ENCODE measurements at regions not wholly inside any gene's neighbourhood (a gene's known extent, or its start where the extent isn't known, plus 50 kb on each side); places are given as distances from the start of the nearest gene placed in this dataset.

GRCh38 chr6:141211845-141212244, 920.9 kb upstream of the GJE1 start:
- H4K20me1 ChIP-seq (ENCODE audit: insufficient read depth, low read depth, low read length): no peaks in the 10 kb centered on the region
- H3K27me3 ChIP-seq (ENCODE audit: low read length): no peaks in the 10 kb centered on the region
- no peaks in the 10 kb centered on the region for H3K79me2 ChIP-seq (ENCODE audit: low read length)
- H3K9me2 ChIP-seq (replicated peaks; ENCODE audit: insufficient read depth, low read length): 0 out of 2 replicates have a peak, but pooled peaks cover 3% of the 10 kb centered on the region
- no peak overlapping the region for H3K4me3 ChIP-seq (ENCODE audit: low read length)
- no peak overlapping the region for H3K4me2 ChIP-seq (ENCODE audit: low read depth, low read length, poor library complexity, severe bottlenecking)
- no peaks in the 10 kb centered on the region for H3K9me3 ChIP-seq (ENCODE audit: low read length)
- no peak for DNase-seq
- H3K36me3 ChIP-seq (ENCODE audit: insufficient read depth, low read length): no peaks in the 10 kb centered on the region
- H3K4me1 ChIP-seq (ENCODE audit: low read length): no peaks in the 10 kb centered on the region
- H3K9ac ChIP-seq (ENCODE audit: low read length): no peak overlapping the region
- no peak overlapping the region for H2AFZ ChIP-seq (ENCODE audit: low read length)
- H3K27ac ChIP-seq (ENCODE audit: low read length): no peak overlapping the region

GRCh38 chr6:141210901-141211300, 921.8 kb upstream of the GJE1 start:
- Histone ChIP-seq H3K27ac (ENCODE audit: low read length) (no peak overlapping the region), H3K4me3 (ENCODE audit: low read length) (no peak overlapping the region)

GRCh38 chr6:141209890-141210289, 922.8 kb upstream of the GJE1 start:
- no peak overlapping the region for H3K4me2 ChIP-seq (ENCODE audit: low read depth, low read length, poor library complexity, severe bottlenecking)

More at GRCh38 chr6:141210901-141211300, 921.8 kb upstream of the GJE1 start:
- 0 out of 2 replicates have a peak, but pooled peaks cover 3% of the 10 kb centered on the region for H3K9me2 ChIP-seq (replicated peaks; ENCODE audit: insufficient read depth, low read length)
- no peak overlapping the region for H3K4me2 ChIP-seq (ENCODE audit: low read depth, low read length, poor library complexity, severe bottlenecking)
- DNase-seq: no peak
- no peaks in the 10 kb centered on the region for H3K79me2 ChIP-seq (ENCODE audit: low read length)
- no peak overlapping the region for H2AFZ ChIP-seq (ENCODE audit: low read length)
- no peaks in the 10 kb centered on the region for H3K27me3 ChIP-seq (ENCODE audit: low read length)
- H3K9ac ChIP-seq (ENCODE audit: low read length): no peak overlapping the region
- H4K20me1 ChIP-seq (ENCODE audit: insufficient read depth, low read depth, low read length): no peaks in the 10 kb centered on the region
- no peaks in the 10 kb centered on the region for H3K9me3 ChIP-seq (ENCODE audit: low read length)
- H3K4me1 ChIP-seq (ENCODE audit: low read length): no peaks in the 10 kb centered on the region
- no peaks in the 10 kb centered on the region for H3K36me3 ChIP-seq (ENCODE audit: insufficient read depth, low read length)

GRCh38 chr6:141208101-141208500, 924.6 kb upstream of the GJE1 start:
- H3K79me2 ChIP-seq (ENCODE audit: low read length): no peaks in the 10 kb centered on the region

More at GRCh38 chr6:141209890-141210289, 922.8 kb upstream of the GJE1 start:
- no peaks in the 10 kb centered on the region for H3K4me1 ChIP-seq (ENCODE audit: low read length)
- H3K27me3 ChIP-seq (ENCODE audit: low read length): no peaks in the 10 kb centered on the region
- H3K36me3 ChIP-seq (ENCODE audit: insufficient read depth, low read length): no peaks in the 10 kb centered on the region
- no peak for DNase-seq
- no peak overlapping the region for H3K4me3 ChIP-seq (ENCODE audit: low read length)
- H3K9me2 ChIP-seq (replicated peaks; ENCODE audit: insufficient read depth, low read length): 0 out of 2 replicates have a peak, but pooled peaks cover 3% of the 10 kb centered on the region
- no peak overlapping the region for H3K27ac ChIP-seq (ENCODE audit: low read length)
- H3K9me3 ChIP-seq (ENCODE audit: low read length): no peaks in the 10 kb centered on the region
- no peak overlapping the region for H3K9ac ChIP-seq (ENCODE audit: low read length)
- no peaks in the 10 kb centered on the region for H3K79me2 ChIP-seq (ENCODE audit: low read length)
- no peak overlapping the region for H2AFZ ChIP-seq (ENCODE audit: low read length)
- no peaks in the 10 kb centered on the region for H4K20me1 ChIP-seq (ENCODE audit: insufficient read depth, low read depth, low read length)

GRCh38 chr6:141203902-141204575, 928.7 kb upstream of the GJE1 start:
- Histone ChIP-seq H3K27me3 (ENCODE audit: low read length) (no peaks in the 10 kb centered on the region), H3K36me3 (ENCODE audit: insufficient read depth, low read length) (no peaks in the 10 kb centered on the region), H3K4me2 (ENCODE audit: low read depth, low read length, poor library complexity, severe bottlenecking) (no peak overlapping the region), H3K9me3 (ENCODE audit: low read length) (no peaks in the 10 kb centered on the region), H3K9me2 (replicated peaks; ENCODE audit: insufficient read depth, low read length) (no peaks in the 10 kb centered on the region), H3K4me1 (ENCODE audit: low read length) (no peaks in the 10 kb centered on the region), H3K9ac (ENCODE audit: low read length) (no peak overlapping the region), H3K4me3 (ENCODE audit: low read length) (no peak overlapping the region), H3K27ac (ENCODE audit: low read length) (no peak overlapping the region), H4K20me1 (ENCODE audit: insufficient read depth, low read depth, low read length) (no peaks in the 10 kb centered on the region), H3K79me2 (ENCODE audit: low read length) (no peaks in the 10 kb centered on the region), H2AFZ (ENCODE audit: low read length) (no peak overlapping the region)
- DNase-seq: no peak

More at GRCh38 chr6:141208101-141208500, 924.6 kb upstream of the GJE1 start:
- Histone ChIP-seq H3K27me3 (ENCODE audit: low read length) (no peaks in the 10 kb centered on the region), H3K9ac (ENCODE audit: low read length) (no peak overlapping the region), H3K36me3 (ENCODE audit: insufficient read depth, low read length) (no peaks in the 10 kb centered on the region), H3K27ac (ENCODE audit: low read length) (no peak overlapping the region), H3K4me2 (ENCODE audit: low read depth, low read length, poor library complexity, severe bottlenecking) (no peak overlapping the region), H3K9me3 (ENCODE audit: low read length) (no peaks in the 10 kb centered on the region), H3K4me3 (ENCODE audit: low read length) (no peak overlapping the region), H4K20me1 (ENCODE audit: insufficient read depth, low read depth, low read length) (no peaks in the 10 kb centered on the region), H3K9me2 (replicated peaks; ENCODE audit: insufficient read depth, low read length) (0 out of 2 replicates have a peak, but pooled peaks cover 3% of the 10 kb centered on the region), H3K4me1 (ENCODE audit: low read length) (no peaks in the 10 kb centered on the region), H2AFZ (ENCODE audit: low read length) (no peak overlapping the region)
- DNase-seq: no peak

- Histone ChIP-seq H3K9ac (ENCODE audit: low read length) (no peak overlapping the region), H3K4me2 (ENCODE audit: low read depth, low read length, poor library complexity, severe bottlenecking) (no peak overlapping the region), H4K20me1 (ENCODE audit: insufficient read depth, low read depth, low read length) (no peaks in the 10 kb centered on the region), H3K27ac (ENCODE audit: low read length) (no peak overlapping the region), H3K4me1 (ENCODE audit: low read length) (no peaks in the 10 kb centered on the region), H2AFZ (ENCODE audit: low read length) (no peak overlapping the region), H3K79me2 (ENCODE audit: low read length) (no peaks in the 10 kb centered on the region), H3K27me3 (ENCODE audit: low read length) (no peaks in the 10 kb centered on the region), H3K9me2 (replicated peaks; ENCODE audit: insufficient read depth, low read length) (no peaks in the 10 kb centered on the region; the same call in 1 of the 2 replicates), H3K9me3 (ENCODE audit: low read length) (no peaks in the 10 kb centered on the region), H3K4me3 (ENCODE audit: low read length) (no peak overlapping the region), H3K36me3 (ENCODE audit: insufficient read depth, low read length) (no peaks in the 10 kb centered on the region)
- no peak for DNase-seq
These were observed 930.1 kb upstream of the GJE1 start for GRCh38 chr6:141202626-141203025.

GRCh38 chr6:141199074-141199473, 933.7 kb upstream of the GJE1 start:
- Histone ChIP-seq H2AFZ (ENCODE audit: low read length) (no peak overlapping the region), H3K9ac (ENCODE audit: low read length) (no peak overlapping the region)

GRCh38 chr6:141195251-141195832, 937.4 kb upstream of the GJE1 start:
- no peak overlapping the region for H3K27ac ChIP-seq (ENCODE audit: low read length)
- H3K9me3 ChIP-seq (ENCODE audit: low read length): peaks cover 7% of the 10 kb centered on the region; the same call in 1 of the 2 replicates
- no peak overlapping the region for H2AFZ ChIP-seq (ENCODE audit: low read length)
- DNase-seq: peak; percentile 56
- H4K20me1 ChIP-seq (ENCODE audit: insufficient read depth, low read depth, low read length): no peaks in the 10 kb centered on the region
- no peak overlapping the region for H3K4me3 ChIP-seq (ENCODE audit: low read length)
- H3K79me2 ChIP-seq (ENCODE audit: low read length): no peaks in the 10 kb centered on the region
- no peaks in the 10 kb centered on the region for H3K4me1 ChIP-seq (ENCODE audit: low read length)
- no peaks in the 10 kb centered on the region; the same call in 1 of the 2 replicates for H3K9me2 ChIP-seq (replicated peaks; ENCODE audit: insufficient read depth, low read length)
- H3K36me3 ChIP-seq (ENCODE audit: insufficient read depth, low read length): no peaks in the 10 kb centered on the region
- H3K4me2 ChIP-seq (ENCODE audit: low read depth, low read length, poor library complexity, severe bottlenecking): no peak overlapping the region
- H3K27me3 ChIP-seq (ENCODE audit: low read length): no peaks in the 10 kb centered on the region
- H3K9ac ChIP-seq (ENCODE audit: low read length): no peak overlapping the region

More at GRCh38 chr6:141199074-141199473, 933.7 kb upstream of the GJE1 start:
- Histone ChIP-seq H3K79me2 (ENCODE audit: low read length) (no peaks in the 10 kb centered on the region), H3K4me2 (ENCODE audit: low read depth, low read length, poor library complexity, severe bottlenecking) (no peak overlapping the region), H3K9me3 (ENCODE audit: low read length) (0 out of 2 replicates have a peak, but pooled peaks cover 3% of the 10 kb centered on the region), H3K9me2 (replicated peaks; ENCODE audit: insufficient read depth, low read length) (no peaks in the 10 kb centered on the region; the same call in 1 of the 2 replicates), H4K20me1 (ENCODE audit: insufficient read depth, low read depth, low read length) (no peaks in the 10 kb centered on the region), H3K27me3 (ENCODE audit: low read length) (no peaks in the 10 kb centered on the region), H3K27ac (ENCODE audit: low read length) (no peak overlapping the region), H3K36me3 (ENCODE audit: insufficient read depth, low read length) (no peaks in the 10 kb centered on the region), H3K4me1 (ENCODE audit: low read length) (no peaks in the 10 kb centered on the region), H3K4me3 (ENCODE audit: low read length) (no peak overlapping the region)
- no peak for DNase-seq

Measured in Karpas-422 (cell line).